ENCODE measurements at regions not wholly inside any gene's neighbourhood (a gene's known extent, or its start where the extent isn't known, plus 50 kb on each side); places are given as distances from the start of the nearest gene placed in this dataset.

- Histone ChIP-seq H3K27ac (no peak overlapping the region), H3K4me3 (no peak overlapping the region), H3K9me3 (no peaks in the 10 kb centered on the region), H3K36me3 (no peaks in the 10 kb centered on the region), H3K4me1 (no peaks in the 10 kb centered on the region), H3K27me3 (no peaks in the 10 kb centered on the region)
- no peak for TF ChIP-seq POLR2A (IDR thresholded peaks at IDR 0.05)
- TF ChIP-seq, protein P1, sequence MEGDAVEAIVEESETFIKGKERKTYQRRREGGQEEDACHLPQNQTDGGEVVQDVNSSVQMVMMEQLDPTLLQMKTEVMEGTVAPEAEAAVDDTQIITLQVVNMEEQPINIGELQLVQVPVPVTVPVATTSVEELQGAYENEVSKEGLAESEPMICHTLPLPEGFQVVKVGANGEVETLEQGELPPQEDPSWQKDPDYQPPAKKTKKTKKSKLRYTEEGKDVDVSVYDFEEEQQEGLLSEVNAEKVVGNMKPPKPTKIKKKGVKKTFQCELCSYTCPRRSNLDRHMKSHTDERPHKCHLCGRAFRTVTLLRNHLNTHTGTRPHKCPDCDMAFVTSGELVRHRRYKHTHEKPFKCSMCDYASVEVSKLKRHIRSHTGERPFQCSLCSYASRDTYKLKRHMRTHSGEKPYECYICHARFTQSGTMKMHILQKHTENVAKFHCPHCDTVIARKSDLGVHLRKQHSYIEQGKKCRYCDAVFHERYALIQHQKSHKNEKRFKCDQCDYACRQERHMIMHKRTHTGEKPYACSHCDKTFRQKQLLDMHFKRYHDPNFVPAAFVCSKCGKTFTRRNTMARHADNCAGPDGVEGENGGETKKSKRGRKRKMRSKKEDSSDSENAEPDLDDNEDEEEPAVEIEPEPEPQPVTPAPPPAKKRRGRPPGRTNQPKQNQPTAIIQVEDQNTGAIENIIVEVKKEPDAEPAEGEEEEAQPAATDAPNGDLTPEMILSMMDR (IDR thresholded peaks at IDR 0.05), result no peak
- DNase-seq, result no peak
- intact Hi-C loops (cut with DNase I; ENCODE audit: low total_unique reads), result no loop called here
Observed at GRCh38 chr6:126873791-126874190, 244.7 kb upstream of the RSPO3 start.

GRCh38 chr6:126876446-126876845, 242.0 kb upstream of the RSPO3 start:
- TF ChIP-seq, protein P1 (IDR thresholded peaks at IDR 0.05), result no peak
- TF ChIP-seq POLR2A (IDR thresholded peaks at IDR 0.05), result no peak
- Histone ChIP-seq H3K27ac (no peak overlapping the region), H3K9me3 (no peaks in the 10 kb centered on the region), H3K4me1 (no peaks in the 10 kb centered on the region), H3K27me3 (no peaks in the 10 kb centered on the region), H3K36me3 (no peaks in the 10 kb centered on the region), H3K4me3 (no peak overlapping the region)
- intact Hi-C loops (cut with DNase I; ENCODE audit: low total_unique reads), result no loop called here
- DNase-seq, result no peak

DNA sequence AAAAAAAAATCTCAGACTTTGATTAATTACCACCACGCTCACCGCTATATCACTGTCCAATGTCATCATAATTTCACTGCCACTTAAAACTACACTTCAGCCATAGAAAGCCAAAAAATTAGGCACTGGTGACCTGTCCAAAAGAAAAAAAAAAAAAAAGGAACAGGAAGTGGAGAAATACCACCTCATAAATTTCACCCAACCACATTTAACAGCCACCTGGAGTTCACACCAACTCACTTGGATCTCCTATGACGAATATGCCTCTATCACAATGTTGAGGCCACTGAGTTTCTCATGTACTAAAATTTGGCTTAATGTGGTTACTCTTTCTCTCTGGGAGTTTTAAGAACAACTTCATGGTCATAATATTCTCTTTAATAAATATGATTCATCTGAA, 237.5 kb upstream of the RSPO3 start:
- no peak overlapping the region for H3K4me3 ChIP-seq
- no peak overlapping the region for H3K27ac ChIP-seq
- no peaks in the 10 kb centered on the region for H3K27me3 ChIP-seq
- intact Hi-C loops (cut with DNase I; ENCODE audit: low total_unique reads), result no loop called here
- no peaks in the 10 kb centered on the region for H3K4me1 ChIP-seq
- TF ChIP-seq, protein P1 (IDR thresholded peaks at IDR 0.05), result no peak
- TF ChIP-seq POLR2A (IDR thresholded peaks at IDR 0.05), result no peak
- no peaks in the 10 kb centered on the region for H3K36me3 ChIP-seq
- DNase-seq, result no peak
- no peaks in the 10 kb centered on the region for H3K9me3 ChIP-seq

- Histone ChIP-seq H3K9me3 (no peaks in the 10 kb centered on the region), H3K4me3 (no peak overlapping the region), H3K27me3 (no peaks in the 10 kb centered on the region), H3K27ac (no peak overlapping the region), H3K4me1 (no peaks in the 10 kb centered on the region), H3K36me3 (no peaks in the 10 kb centered on the region)
- DNase-seq, result no peak
- no peak for TF ChIP-seq POLR2A (IDR thresholded peaks at IDR 0.05)
- TF ChIP-seq, protein P1 (IDR thresholded peaks at IDR 0.05), result no peak
- intact Hi-C loops (cut with DNase I; ENCODE audit: low total_unique reads), result no loop called here
Observed at GRCh38 chr6:126886106-126886505, 232.4 kb upstream of the RSPO3 start.

DNA sequence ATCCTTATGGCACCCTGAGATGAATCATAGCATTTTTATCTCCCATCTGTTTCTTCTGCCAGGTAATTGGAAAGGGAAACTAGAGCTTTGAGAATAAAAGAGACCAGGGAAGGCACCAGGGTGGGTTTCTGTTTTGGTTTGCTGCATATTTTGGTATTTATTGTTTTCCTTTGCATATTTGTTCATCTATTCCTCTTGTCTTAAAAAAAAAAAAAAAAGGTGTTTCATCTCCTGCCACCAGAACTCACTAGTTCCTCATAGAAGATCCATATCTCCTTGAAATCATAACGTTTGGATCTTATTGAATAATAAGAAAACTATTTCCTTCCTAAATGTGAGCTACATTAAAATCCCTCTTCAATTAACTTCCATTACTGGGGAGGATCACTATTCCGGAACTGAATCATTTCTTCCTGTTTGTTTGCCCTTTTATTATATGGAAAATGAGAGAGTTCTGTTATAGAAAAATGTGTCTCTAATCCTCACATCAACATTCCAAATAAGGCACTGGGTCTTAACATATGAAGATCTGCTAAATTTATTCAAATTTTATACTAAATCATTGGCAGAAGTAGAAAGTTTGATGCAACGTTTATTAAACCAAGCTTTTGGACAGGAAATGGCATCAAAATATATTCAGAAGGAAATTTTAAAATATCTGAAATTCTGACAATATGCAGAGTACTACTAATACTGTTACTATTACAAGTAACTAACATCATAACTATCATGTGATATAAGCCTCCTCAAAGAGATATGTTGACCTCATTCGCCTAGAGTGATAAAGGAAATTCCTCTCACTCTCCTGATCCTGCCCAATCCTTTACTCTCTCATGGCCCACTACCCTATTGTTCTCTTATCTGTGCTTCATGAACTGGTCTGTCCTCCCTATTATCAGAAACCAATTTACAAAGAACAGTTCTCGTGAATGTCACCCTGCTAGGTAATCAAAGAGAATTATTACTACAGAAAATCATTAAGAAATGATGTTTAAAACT, 229.4 kb upstream of the RSPO3 start:
- no peak overlapping the region for H3K4me3 ChIP-seq
- H3K27ac ChIP-seq, result no peak overlapping the region
- H3K36me3 ChIP-seq, result no peaks in the 10 kb centered on the region
- no peaks in the 10 kb centered on the region for H3K27me3 ChIP-seq
- no peak for DNase-seq
- intact Hi-C loops (cut with DNase I; ENCODE audit: low total_unique reads), result no loop called here
- H3K4me1 ChIP-seq, result no peaks in the 10 kb centered on the region
- TF ChIP-seq, protein P1 (IDR thresholded peaks at IDR 0.05), result no peak
- no peak for TF ChIP-seq POLR2A (IDR thresholded peaks at IDR 0.05)
- H3K9me3 ChIP-seq, result no peaks in the 10 kb centered on the region
